ENCODE measurements at regions not wholly inside any gene's neighbourhood (a gene's known extent, or its start where the extent isn't known, plus 50 kb on each side); places are given as distances from the start of the nearest gene placed in this dataset.

DNA sequence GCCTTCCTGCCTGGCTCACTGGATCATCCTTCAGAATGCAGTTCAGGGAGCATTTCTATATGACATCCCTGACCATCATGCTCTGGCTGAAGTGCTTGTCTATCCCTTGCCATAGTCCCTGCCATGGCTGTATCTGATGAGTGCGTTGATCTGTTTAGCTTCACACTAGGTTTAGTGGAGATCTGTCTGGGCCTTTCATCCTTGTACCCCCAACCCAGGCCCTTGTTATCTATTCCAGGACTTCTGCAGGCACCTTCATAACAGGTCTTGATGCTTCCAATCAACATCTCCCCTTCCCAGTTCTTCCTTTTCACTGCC is 102.4 kb downstream of the QRSL1 start:
- TF ChIP-seq, protein P1, sequence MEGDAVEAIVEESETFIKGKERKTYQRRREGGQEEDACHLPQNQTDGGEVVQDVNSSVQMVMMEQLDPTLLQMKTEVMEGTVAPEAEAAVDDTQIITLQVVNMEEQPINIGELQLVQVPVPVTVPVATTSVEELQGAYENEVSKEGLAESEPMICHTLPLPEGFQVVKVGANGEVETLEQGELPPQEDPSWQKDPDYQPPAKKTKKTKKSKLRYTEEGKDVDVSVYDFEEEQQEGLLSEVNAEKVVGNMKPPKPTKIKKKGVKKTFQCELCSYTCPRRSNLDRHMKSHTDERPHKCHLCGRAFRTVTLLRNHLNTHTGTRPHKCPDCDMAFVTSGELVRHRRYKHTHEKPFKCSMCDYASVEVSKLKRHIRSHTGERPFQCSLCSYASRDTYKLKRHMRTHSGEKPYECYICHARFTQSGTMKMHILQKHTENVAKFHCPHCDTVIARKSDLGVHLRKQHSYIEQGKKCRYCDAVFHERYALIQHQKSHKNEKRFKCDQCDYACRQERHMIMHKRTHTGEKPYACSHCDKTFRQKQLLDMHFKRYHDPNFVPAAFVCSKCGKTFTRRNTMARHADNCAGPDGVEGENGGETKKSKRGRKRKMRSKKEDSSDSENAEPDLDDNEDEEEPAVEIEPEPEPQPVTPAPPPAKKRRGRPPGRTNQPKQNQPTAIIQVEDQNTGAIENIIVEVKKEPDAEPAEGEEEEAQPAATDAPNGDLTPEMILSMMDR (IDR thresholded peaks at IDR 0.05): no peak
- no peak for TF ChIP-seq POLR2A (IDR thresholded peaks at IDR 0.05)

All from esophagus squamous epithelium (tissue), 4 donors.